Lung microvascular endothelial cell (primary cell): ENCODE measurements at regions not wholly inside any gene's neighbourhood (a gene's known extent, or its start where the extent isn't known, plus 50 kb on each side); places are given as distances from the start of the nearest gene placed in this dataset.

Source experiments
- DNase-seq, 2 donors: peaks; one replicate each; pipeline versions ENCODE4 v3.0.0 to v3.0.0-alpha.2; 2010; ENCODE audit warnings: low read depth in 2 of 2

DNA sequence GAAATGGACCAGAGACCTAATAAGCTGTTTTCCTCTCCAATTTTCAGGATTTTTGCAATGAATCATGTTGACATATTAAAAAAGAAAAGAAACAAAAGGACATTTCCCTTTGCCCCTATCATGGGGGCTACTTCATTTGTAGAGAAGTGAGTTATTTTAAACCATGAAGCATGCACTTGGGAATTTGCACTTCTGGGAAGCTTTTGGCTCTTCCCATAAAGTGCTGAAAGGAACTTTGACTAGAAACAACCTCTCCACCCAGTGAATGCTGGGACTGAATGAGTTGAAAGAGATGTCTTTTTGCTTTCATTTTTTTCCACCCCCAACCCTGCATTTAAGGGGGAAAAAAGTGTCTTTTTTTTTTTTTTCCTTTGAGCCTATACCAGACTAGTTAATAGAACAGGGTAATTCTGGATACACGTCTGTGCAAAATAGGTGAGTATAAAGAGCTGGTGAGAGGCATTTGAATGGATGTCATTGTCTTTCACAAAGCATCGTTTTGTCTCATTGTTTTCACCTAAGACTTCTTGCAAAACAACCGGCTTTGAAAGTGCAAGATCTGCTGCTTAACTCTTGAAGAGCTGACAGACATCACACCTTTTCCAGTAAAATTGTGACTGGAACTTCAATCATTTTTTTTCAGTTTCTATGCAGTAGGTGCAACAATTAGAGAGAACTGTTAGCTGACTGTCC is 138.7 kb upstream of the BACH2 start:
- no peak for DNase-seq

DNA sequence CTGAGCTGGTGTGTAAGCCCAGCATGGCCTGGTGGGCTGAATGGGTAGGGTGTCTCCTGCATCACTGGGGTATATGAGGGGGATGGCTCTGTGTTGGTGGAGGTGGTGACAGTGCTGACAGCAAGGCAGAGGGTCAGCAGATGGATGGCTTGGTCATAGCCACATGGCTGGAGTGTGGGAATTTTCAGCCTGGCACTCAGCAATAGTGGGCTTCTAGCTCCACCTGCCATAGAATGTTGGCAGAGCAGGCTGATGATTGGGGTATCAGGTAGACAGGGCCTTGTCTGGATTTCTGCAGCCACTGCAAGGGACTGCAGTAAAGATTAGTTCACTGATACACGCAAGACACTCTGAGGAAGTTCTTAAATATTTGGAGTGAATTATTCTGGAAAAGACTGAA is 137.5 kb upstream of the BACH2 start:
- DNase-seq, result peak in 1 of 2 donors; percentile 16

DNA sequence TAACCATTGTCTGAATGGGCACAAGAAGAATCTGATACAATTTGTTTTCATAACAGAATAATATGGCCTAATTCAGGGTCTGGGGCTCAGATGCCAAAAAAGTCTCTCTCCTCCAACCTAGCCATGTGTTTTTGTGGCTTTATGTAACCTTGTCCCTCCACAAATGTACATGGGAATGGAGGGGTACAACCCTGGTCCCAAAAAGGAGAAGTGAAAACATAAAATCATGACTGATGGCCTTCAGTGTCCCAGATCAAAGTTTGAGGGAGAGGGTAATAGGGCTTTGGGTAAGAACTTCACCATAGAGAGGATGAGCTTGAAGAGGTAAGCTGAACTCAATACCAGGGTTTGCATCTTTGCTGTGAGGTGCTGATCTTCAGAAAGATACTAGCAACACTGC is 136.3 kb upstream of the BACH2 start:
- no peak for DNase-seq

DNA sequence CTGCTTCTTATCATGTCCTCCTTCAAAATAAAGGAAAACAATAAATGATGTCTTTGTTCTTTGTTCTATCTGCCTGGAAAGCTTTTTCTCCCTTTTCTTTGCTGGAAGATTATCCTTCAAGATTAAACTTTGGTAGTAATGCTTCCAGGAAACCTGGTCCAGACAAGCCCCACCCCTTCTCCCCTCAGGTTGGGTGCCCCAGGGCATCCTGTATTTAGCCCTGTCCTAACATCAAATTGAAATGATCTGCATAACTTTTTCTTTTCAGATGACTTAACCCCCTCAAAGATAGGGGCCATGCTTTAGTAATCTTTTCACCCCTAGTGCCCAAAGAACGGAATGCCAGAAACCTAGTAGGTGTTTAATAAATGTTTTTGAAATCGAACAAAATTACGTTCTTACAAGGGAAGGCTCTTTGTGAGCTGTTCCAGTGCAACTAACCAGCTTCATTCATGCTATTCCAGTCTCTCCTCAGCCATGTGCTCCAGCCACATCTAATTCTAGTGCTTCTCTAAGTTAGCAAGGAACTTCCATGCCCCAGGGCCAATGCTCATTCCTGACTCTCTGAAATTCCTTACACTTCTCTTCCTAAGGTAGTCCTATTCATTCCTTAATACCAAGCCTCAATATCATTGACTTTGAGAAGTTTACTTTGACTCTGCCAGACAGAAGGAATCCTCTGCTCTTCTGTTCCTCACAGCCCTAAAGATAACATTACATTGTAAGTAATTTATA is 135.6 kb upstream of the BACH2 start:
- DNase-seq, result no peak

DNA sequence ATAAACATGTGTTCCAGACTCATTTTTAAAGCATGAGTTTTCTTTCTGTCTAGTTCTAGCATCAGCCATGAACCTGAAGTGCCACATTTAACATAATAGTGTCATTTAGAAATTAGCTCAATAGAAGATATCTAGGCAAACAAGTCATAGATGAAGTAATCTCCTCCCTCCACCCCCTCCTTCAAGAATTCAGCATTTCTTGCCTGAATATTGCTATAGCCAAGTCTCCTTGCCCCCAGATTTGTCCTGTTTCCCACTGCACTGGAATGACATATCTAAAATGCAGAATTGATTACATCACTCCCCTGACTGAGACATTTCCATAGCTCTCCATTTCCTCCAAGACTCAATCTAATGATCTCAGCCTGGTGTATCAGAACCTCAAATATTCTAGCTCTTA is 134.9 kb upstream of the BACH2 start:
- DNase-seq, result no peak

DNA sequence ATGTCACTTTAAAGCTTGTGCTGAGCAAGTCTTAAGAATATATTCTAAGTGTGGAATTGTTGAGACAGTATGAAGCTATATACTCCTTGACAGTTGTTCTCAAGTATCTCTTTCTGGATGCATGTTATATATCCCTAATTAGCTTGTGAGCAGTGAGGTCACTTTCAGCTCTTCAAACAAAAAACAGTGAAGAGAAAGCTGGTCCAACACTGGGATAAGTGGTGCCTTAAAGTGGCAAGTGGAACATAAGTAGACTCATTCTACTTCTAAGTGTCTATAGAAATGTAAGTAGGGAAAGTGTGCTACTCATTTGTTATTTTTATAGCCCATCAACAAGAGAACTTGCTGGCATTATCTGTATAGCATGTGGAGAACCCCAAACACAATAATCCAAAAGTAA is 133.1 kb upstream of the BACH2 start:
- DNase-seq, result peak; percentile 10 to 27

DNA sequence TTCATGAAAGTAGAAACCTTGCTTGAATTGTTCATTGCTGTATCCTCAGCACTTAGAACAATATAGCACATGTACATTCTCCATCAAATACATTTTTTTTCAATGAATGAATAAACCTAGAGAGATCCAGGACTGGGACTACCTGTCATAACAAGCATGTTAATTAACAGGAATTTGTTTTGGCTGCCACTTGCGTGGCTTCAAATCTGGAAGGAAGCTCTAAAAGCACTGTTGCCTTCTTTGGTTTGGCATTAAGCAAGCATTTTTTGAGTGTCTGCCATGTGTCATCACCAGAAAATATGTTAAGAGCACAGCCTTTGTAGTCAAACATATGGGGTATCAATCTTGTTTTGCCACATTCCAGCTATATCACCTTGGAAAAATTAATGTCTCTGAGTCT is 131.9 kb upstream of the BACH2 start:
- DNase-seq, result no peak

DNA sequence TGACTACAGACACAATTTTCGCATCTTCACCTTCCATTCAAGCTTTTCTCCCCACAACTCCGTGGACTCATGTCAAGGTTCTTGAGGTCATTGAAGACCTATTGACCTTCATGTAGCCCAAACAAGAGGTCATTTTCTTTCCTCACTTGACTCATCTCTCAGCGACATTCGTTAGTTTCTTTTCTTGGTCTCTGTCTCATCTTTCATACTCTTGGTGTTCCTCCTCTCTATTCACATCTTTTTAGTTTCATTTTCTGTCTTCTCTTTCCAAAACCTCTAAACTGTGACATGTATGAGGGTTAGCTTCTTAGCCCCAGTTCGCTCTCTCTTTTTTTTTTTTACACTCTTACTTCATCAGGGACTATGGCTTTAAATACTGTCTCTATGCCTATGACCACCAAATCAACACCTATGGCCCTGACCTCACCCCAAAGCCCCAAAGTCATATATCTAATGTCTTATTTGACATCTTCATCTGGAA is 128.6 kb upstream of the BACH2 start:
- DNase-seq, result no peak

DNA sequence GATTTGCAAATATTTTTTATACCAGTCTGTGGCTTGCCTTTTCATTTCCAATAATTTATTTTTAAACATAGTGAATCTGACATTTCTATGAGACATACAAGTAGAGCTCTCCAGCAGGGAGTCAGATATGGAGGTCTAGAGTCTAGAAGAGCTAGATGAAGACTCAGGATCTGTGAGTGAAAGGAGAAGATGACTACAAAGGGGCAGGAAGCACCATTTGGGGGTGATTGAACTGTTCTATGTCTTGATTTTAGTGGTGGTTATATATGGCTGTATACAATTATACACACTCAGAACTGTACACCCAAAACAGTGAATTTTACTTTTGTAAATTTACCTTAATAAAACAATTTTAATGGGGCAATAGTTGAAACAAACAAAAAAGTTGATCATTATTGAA is 127.9 kb upstream of the BACH2 start:
- no peak for DNase-seq

DNA sequence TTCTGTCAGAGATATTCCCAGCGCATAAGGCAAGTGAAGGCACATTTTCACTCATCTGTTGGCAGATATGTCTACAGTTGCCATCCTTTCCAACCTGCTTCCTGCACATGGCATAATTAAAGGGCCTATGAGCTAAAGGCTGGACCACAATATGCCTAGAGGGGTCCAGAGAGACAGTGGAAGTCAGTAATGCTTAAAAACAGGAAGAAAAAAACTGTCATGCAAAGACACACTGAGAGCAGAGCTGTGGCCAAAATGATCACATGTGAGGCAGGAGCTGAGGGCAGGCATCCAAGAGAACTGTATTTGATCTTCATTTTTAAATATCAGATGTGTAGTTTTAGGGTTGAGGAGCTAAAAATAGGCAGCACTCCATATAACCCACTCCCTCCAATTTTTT is 125.0 kb upstream of the BACH2 start:
- DNase-seq, result no peak

DNA sequence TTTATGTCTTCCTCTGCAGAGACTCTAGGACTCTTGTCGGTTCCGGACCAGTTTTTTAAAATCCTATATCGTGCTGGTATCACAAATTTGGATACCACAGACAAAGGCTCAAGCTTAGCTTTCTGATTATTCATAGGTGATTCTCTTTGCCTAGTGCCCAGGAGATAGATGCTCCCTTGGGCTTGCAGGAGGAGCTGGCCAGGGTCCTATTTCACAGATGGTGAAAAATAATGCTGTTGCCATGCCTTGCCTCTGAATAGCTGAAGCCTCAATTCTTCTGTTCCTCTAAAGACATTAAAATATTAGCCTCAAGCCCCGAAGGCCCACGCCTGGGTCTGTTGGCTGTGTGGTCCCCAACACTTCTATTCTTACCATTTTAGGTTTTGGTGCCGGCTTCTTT is 123.9 kb upstream of the BACH2 start:
- DNase-seq, result no peak

DNA sequence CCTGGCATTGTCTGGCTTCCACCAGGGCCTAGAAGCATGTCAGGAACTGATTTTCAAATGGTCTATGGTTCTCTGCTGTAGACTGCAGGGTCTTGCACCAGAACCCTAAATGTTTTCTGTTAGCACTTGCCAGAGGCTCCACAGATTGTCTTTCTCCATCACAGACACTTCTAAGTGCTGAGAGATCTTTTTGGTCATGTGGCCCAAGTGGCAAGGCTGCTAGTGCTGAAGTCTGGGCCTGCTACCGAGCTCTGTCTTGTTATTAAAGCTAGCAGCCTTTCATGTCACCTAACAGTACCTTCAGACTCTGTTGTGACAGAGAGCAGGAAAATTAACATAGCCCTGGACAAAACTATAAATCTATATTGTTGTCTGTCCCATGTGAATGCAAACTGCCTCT is 120.7 kb upstream of the BACH2 start:
- DNase-seq, result no peak

DNA sequence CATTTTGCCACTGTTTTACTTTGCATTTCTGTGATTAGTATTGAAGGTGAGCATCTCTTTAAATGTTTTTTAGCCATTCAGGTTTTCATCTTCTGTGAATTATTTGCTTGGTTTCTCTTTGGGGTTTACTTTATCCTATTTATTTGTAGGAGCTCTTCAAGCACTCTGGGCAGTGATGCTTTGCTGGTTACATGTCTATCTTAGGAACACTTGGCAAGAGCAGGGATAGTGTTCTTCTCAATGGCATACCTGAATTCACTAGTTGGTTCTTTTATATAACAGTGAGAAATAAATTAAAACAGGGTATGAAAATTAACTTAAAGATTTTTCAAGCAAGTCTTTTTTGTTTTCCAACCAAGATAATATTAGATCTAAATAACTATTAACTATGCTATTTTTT is 119.7 kb upstream of the BACH2 start:
- DNase-seq, result no peak

DNA sequence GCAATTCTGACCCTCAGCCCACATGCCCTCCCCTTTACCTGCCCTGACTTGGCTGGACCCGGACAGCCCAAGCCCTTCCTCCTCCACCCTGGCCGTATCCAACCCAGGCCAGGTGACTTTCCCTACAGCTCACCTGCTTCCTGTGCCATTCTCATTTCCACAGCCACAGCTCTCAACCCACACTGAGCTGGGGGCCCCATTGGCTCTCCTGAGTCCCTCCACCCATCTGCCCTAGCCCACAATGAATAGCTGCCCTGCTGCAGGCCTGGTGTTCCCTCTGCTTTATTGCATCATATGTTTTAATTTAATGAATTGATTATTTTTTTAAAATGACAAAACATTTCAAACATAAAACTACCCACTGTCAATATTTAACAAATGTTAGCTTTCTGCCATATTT is 118.5 kb upstream of the BACH2 start:
- no peak for DNase-seq

DNA sequence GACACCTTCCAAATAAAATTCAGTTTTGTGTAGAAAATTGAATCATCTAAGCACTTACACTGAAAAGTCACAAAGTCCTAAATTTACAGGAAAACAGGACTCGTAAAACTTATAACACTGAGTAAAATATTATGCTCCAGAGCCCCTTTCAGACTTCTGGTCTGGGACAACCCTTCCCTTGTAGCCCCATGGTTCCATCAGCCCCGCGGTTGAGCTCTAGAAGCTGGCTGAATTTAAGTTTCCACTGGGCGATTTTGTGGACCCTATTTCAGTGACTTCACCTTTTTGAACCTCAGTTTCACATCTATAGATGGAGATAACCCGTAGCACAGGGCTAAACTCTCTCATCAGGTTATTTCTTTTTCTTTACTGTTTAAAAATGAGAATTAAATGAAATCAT is 117.7 kb upstream of the BACH2 start:
- no peak for DNase-seq

DNA sequence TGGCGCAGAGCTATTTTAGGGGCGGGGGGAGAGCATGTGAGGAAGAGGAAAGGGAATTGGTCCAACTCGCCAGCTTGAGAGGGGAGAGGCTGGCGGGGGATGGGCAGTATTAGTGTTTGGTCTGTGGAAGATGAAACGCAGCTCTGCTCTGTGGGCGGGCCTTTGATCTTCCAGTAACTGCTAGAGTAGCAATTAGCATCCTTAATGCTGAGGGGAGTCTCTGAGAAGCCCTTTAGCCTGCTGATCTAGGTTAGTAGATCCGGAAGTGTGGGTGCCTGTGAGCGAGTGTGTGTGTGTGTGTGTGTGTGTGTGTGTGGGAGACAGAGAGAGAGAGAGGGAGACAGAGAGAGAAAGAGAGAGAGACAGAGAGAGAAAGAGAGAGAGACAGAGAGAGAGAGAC is 117.2 kb upstream of the BACH2 start:
- peak in 1 of 2 donors; percentile 17 for DNase-seq

DNA sequence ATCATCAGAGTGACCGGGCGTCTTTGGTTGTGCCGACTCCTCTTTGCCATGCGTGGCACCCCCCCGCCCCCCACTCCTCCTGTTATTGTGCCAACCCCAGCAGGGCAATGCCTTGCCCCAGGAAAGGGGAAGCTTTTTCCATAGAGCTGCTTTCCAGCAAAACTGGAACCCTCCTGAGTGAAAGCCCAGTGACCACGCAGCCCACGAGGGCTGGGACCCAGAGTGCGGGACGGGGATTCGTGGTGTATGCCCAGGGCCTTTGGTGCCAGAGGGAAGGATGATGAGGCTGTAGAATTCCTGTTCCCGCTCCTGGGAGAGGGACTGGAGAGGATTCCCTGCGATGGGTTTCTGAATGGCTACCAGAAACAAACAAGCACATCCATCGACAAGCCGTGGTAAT is 116.8 kb upstream of the BACH2 start:
- DNase-seq, result no peak

DNA sequence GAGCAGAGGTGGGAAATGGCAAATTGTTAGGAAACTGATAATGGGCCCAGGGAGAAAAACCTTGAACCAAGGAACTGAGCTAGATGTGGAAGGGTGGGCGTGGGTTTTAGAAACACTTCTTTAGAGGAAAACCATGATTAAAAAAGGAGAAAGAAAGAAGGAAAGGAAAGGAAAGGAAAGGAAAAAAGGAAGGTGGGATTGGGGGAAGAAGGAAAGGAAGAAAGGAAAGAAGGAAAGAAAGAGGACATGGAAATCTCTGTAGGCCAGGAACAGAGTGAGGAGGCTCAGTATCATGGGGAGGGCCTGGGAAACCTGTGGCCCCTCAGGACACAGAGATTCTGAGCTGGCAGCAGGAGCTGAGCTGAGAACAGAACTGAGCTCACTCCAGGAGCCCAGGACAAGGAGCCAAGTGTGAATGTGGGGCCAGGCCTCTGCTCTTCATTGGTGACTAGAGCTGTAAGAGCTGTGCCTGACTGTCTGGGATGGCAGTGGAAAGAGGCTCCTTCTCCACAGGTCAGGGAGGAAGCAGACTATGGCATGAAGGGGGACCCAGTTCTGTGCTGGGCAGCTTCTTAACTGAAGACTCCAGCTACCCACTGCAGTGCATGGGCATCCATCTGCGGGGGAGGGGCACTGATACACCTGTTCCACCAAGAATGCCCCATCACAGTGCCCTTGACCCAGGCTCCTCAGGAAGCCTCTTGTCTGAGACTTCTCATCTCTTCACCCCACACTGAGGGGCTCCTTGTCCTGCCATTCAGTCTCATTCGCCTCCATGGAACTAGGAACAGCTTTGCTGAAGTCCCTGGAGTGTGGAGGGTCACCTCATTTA is 116.1 kb upstream of the BACH2 start:
- DNase-seq, result no peak

DNA sequence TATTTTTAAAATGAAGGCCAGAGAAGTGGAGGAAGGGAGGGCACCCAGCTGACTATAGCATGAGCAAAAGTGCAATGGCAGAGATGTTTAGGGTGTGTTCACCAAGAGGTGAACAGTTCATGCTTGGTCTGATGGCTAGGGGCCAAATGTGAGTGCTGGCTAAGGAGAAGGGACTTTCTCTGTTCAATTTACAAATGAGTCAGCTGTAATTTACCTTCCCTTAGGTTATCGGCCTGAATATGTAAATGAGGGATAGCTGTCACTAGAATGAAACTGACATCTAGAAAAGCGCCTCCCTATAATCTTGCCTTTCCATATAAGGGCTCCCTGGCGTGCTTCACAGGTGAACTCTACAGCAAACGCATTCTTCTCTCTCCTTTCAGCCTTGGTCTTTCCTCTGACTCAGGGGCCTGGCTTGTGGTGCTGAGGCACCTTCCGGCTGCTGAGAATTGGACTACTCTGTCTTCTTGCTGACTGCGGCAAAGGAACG is 114.7 kb upstream of the BACH2 start:
- no peak for DNase-seq

DNA sequence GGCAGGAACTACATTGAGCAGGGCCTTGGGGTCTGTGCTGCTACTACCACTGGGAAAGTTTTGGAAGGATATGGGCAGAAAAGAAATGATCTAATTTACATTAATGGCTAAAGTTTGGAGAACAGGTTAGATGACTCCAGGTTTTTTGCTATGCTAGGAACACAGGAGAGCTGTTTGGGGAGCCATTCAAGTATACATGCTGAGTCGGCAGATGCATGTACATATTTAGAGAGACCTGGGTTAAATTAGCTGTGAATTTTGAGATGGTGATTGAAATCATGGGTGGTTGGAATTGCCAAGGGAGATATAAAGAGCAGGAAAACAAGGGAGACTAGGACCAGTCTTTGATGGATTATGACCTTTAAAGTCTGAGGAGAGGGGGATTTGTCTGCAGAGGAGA is 113.1 kb upstream of the BACH2 start:
- no peak for DNase-seq

DNA sequence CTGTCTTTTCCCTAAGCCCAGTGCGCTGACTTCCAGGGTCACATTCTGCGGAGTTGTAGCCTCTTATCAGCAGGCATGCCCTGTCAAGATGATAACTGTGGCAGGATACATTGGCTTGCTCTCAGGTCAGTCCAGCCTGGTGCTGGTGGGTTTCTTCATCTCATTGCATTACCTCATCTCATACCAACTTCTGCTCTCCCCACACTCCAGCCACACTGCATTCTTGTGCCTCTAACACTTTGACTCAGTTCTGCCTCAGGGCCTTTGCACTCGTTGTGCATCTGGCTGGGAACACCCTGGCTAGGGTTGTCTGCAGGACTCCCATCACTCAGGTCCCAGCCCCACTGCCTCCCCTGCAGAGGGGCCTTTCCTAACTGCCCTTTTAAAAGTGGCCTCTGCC is 110.3 kb upstream of the BACH2 start:
- DNase-seq, result no peak

DNA sequence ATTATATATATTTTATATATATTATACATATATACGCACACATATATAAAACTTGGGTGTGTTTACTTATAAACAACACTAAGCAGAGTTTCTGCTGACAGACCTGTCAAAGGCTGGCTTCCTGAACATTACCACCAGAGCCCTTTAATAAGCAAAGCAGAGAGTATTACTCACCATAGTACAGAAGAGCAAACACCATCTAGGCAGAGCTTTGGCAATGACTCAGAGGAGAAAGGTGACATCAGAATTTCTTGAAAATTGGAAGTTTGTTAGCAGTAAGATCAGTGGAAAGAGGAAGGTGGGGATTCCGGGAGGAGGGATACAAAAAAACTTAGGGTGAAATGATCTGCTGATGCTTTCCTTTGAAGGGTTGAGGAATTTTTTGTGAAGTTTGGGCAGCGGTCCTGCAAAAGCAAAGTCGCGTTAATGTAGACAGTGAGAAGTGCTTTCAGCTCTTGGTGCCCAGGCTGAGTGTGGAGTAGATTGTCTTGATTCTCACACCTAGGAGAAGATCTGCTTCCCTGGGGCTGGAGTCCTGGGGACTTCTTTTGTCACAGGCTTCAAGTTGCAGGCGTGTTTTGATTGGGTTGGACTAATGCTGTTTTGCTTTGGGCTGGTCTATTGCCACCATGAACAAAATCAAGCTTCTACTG is 109.6 kb upstream of the BACH2 start:
- DNase-seq, result peak in 1 of 2 donors; percentile 21
